ENCODE measurements at regions not wholly inside any gene's neighbourhood (a gene's known extent, or its start where the extent isn't known, plus 50 kb on each side); places are given as distances from the start of the nearest gene placed in this dataset.

- ATAC-seq, result no peak
- Mint-ChIP-seq H3K27me3 (ENCODE audit: low read depth) (peaks cover 16% of the 10 kb centered on the region), H3K27ac (no peak overlapping the region), H3K4me1 (peaks cover 22% of the 10 kb centered on the region), H3K36me3 (no peaks in the 10 kb centered on the region), H3K9me3 (no peaks in the 10 kb centered on the region), H3K4me3 (no peak overlapping the region)
- ChIA-PET POLR2A (no interaction called here), CTCF (interaction anchor here (1.1 kb wide), 1 partner anchor 83 kb away, joined by 4 read pairs; no protein-coding TSS in a partner anchor)
- no peak for TF ChIP-seq ERG (CRISPR knock-in tag; IDR thresholded peaks at IDR 0.05)
- no peak for TF ChIP-seq FOXP4 (CRISPR knock-in tag; IDR thresholded peaks at IDR 0.05)
- no peak for TF ChIP-seq MXD4 (CRISPR knock-in tag; IDR thresholded peaks at IDR 0.05; ENCODE audit: borderline replicate concordance)
- no peak for TF ChIP-seq FOXP1 (CRISPR knock-in tag; IDR thresholded peaks at IDR 0.05; ENCODE audit: borderline replicate concordance)
- TF ChIP-seq NFE2L1 (CRISPR knock-in tag; IDR thresholded peaks at IDR 0.05), result no peak
- TF ChIP-seq GABPB1 (CRISPR knock-in tag; IDR thresholded peaks at IDR 0.05), result no peak
- TF ChIP-seq, protein P1, sequence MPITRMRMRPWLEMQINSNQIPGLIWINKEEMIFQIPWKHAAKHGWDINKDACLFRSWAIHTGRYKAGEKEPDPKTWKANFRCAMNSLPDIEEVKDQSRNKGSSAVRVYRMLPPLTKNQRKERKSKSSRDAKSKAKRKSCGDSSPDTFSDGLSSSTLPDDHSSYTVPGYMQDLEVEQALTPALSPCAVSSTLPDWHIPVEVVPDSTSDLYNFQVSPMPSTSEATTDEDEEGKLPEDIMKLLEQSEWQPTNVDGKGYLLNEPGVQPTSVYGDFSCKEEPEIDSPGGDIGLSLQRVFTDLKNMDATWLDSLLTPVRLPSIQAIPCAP (CRISPR knock-in tag; IDR thresholded peaks at IDR 0.05), result no peak
- no peak for TF ChIP-seq ZNF512 (CRISPR knock-in tag; IDR thresholded peaks at IDR 0.05; ENCODE audit: borderline replicate concordance)
- TF ChIP-seq TEAD1 (CRISPR knock-in tag; IDR thresholded peaks at IDR 0.05), result no peak
- TF ChIP-seq, protein P2, sequence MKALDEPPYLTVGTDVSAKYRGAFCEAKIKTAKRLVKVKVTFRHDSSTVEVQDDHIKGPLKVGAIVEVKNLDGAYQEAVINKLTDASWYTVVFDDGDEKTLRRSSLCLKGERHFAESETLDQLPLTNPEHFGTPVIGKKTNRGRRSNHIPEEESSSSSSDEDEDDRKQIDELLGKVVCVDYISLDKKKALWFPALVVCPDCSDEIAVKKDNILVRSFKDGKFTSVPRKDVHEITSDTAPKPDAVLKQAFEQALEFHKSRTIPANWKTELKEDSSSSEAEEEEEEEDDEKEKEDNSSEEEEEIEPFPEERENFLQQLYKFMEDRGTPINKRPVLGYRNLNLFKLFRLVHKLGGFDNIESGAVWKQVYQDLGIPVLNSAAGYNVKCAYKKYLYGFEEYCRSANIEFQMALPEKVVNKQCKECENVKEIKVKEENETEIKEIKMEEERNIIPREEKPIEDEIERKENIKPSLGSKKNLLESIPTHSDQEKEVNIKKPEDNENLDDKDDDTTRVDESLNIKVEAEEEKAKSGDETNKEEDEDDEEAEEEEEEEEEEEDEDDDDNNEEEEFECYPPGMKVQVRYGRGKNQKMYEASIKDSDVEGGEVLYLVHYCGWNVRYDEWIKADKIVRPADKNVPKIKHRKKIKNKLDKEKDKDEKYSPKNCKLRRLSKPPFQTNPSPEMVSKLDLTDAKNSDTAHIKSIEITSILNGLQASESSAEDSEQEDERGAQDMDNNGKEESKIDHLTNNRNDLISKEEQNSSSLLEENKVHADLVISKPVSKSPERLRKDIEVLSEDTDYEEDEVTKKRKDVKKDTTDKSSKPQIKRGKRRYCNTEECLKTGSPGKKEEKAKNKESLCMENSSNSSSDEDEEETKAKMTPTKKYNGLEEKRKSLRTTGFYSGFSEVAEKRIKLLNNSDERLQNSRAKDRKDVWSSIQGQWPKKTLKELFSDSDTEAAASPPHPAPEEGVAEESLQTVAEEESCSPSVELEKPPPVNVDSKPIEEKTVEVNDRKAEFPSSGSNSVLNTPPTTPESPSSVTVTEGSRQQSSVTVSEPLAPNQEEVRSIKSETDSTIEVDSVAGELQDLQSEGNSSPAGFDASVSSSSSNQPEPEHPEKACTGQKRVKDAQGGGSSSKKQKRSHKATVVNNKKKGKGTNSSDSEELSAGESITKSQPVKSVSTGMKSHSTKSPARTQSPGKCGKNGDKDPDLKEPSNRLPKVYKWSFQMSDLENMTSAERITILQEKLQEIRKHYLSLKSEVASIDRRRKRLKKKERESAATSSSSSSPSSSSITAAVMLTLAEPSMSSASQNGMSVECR (CRISPR knock-in tag; IDR thresholded peaks at IDR 0.05; ENCODE audit: borderline replicate concordance), result no peak
- TF ChIP-seq TCF7 (CRISPR knock-in tag; IDR thresholded peaks at IDR 0.05; ENCODE audit: low read depth), result no peak
- TF ChIP-seq ZNF263 (CRISPR knock-in tag; IDR thresholded peaks at IDR 0.05; ENCODE audit: low read depth), result no peak
- TF ChIP-seq ELF4 (CRISPR knock-in tag; IDR thresholded peaks at IDR 0.05; ENCODE audit: low read depth), result no peak
- DNase-seq (ENCODE audit: low spot score), result no peak
Observed at GRCh38 chr6:168136622-168137021, 57.6 kb upstream of the FRMD1 start.

DNA sequence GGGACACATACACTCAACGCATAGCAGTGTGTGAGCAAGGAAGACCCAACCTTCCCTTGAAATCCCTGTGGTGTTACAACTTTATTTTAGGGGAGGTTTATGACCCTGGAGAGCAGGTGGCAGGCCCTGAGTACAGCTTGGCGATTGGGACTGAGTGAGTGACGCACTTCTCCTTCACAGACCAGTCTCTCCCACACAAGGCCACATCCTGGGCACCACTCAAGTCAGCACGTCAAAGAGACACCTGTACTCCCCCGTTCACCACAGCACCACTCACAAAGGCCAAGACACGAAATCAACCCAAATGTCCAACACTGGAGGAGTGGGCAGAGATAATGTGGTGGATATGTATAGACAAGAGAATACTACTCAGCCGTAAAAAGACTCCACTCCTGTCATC is 57.0 kb upstream of the FRMD1 start:
- Mint-ChIP-seq H3K4me1 (peaks cover 28% of the 10 kb centered on the region), H3K36me3 (no peaks in the 10 kb centered on the region), H3K9me3 (no peaks in the 10 kb centered on the region), H3K4me3 (no peak overlapping the region), H3K27me3 (ENCODE audit: low read depth) (peaks cover 22% of the 10 kb centered on the region), H3K27ac (no peak overlapping the region)
- CTCF ChIA-PET, result interaction anchor here (1.1 kb wide), 1 partner anchor 82 kb away, joined by 4 read pairs; no protein-coding TSS in a partner anchor
- POLR2A ChIA-PET, result no interaction called here
- ATAC-seq (no peak), DNase-seq (ENCODE audit: low spot score) (no peak)
- TF ChIP-seq TEAD4 (CRISPR knock-in tag; IDR thresholded peaks at IDR 0.05) (no peak), ZNF532 (CRISPR knock-in tag; IDR thresholded peaks at IDR 0.05; ENCODE audit: borderline replicate concordance) (no peak), RELA (CRISPR knock-in tag; IDR thresholded peaks at IDR 0.05; ENCODE audit: borderline replicate concordance) (no peak), ZNF263 (CRISPR knock-in tag; IDR thresholded peaks at IDR 0.05; ENCODE audit: low read depth) (no peak), ZNF219 (CRISPR knock-in tag; IDR thresholded peaks at IDR 0.05; ENCODE audit: borderline replicate concordance) (no peak), MAX (CRISPR knock-in tag; IDR thresholded peaks at IDR 0.05) (no peak)
- TF ChIP-seq, protein P3, sequence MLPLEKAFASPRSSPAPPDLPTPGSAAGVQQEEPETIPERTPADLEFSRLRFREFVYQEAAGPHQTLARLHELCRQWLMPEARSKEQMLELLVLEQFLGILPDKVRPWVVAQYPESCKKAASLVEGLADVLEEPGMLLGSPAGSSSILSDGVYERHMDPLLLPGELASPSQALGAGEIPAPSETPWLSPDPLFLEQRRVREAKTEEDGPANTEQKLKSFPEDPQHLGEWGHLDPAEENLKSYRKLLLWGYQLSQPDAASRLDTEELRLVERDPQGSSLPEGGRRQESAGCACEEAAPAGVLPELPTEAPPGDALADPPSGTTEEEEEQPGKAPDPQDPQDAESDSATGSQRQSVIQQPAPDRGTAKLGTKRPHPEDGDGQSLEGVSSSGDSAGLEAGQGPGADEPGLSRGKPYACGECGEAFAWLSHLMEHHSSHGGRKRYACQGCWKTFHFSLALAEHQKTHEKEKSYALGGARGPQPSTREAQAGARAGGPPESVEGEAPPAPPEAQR (CRISPR knock-in tag; IDR thresholded peaks at IDR 0.05), result no peak
